Inflammatory macrophage treated with lipopolysaccharide for 4 hours (primary cell): ENCODE measurements at regions not wholly inside any gene's neighbourhood (a gene's known extent, or its start where the extent isn't known, plus 50 kb on each side); places are given as distances from the start of the nearest gene placed in this dataset.

Experiments used
- DNase-seq: peaks from one replicate; pipeline ENCODE4 v3.0.0-alpha.2; 2020

GRCh38 chr6:132937466-132937906 lies 123.1 kb downstream of the RPS12 start:
- DNase-seq, result peak; percentile 5

- no peak for DNase-seq
These were observed 134.5 kb downstream of the RPS12 start for GRCh38 chr6:132948889-132949288.

- no peak for DNase-seq
These were observed 136.2 kb downstream of the RPS12 start for GRCh38 chr6:132950566-132950965.

- DNase-seq, result no peak
These were observed 137.9 kb downstream of the RPS12 start for GRCh38 chr6:132952031-132952867.

- no peak for DNase-seq
These were observed 138.6 kb downstream of the RPS12 start for GRCh38 chr6:132952986-132953385.

- no peak for DNase-seq
These were observed 139.9 kb downstream of the RPS12 start for GRCh38 chr6:132954222-132954621.

GRCh38 chr6:132954936-132955335 lies 140.6 kb downstream of the RPS12 start:
- no peak for DNase-seq

GRCh38 chr6:132959639-132960326 lies 145.4 kb downstream of the RPS12 start:
- peak; percentile 28 for DNase-seq

GRCh38 chr6:132960720-132961119 lies 146.4 kb downstream of the RPS12 start:
- DNase-seq, result no peak

GRCh38 chr6:132961122-132961521 lies 146.8 kb downstream of the RPS12 start:
- no peak for DNase-seq

- DNase-seq, result no peak
These were observed 147.2 kb downstream of the RPS12 start for GRCh38 chr6:132961610-132962009.

GRCh38 chr6:132962936-132963868 lies 148.8 kb downstream of the RPS12 start:
- DNase-seq, result peak; percentile 21

- no peak for DNase-seq
These were observed 149.9 kb downstream of the RPS12 start for GRCh38 chr6:132964101-132964867.

- no peak for DNase-seq
These were observed 150.6 kb downstream of the RPS12 start for GRCh38 chr6:132964868-132965382.

- no peak for DNase-seq
These were observed 153.5 kb downstream of the RPS12 start for GRCh38 chr6:132967871-132968270.

- DNase-seq, result no peak
These were observed 154.1 kb downstream of the RPS12 start for GRCh38 chr6:132968419-132968950.

GRCh38 chr6:132969196-132969595 lies 154.8 kb downstream of the RPS12 start:
- no peak for DNase-seq

GRCh38 chr6:132971676-132972075 lies 157.3 kb downstream of the RPS12 start:
- no peak for DNase-seq

- DNase-seq, result no peak
These were observed 157.9 kb downstream of the RPS12 start for GRCh38 chr6:132972254-132972653.

GRCh38 chr6:132972971-132973370 lies 158.6 kb downstream of the RPS12 start:
- DNase-seq, result no peak

- DNase-seq, result no peak
These were observed 159.2 kb downstream of the RPS12 start for GRCh38 chr6:132973514-132973993.

- DNase-seq, result no peak
These were observed 159.8 kb downstream of the RPS12 start for GRCh38 chr6:132974122-132974521.
